Activated CD8-positive, alpha-beta T cell treated with anti-CD3 and anti-CD28 coated beads, Interleukin-2, amount 10 ng/mL, durations not matched to agents 7 days and 5 days (primary cell): ENCODE measurements at regions not wholly inside any gene's neighbourhood (a gene's known extent, or its start where the extent isn't known, plus 50 kb on each side); places are given as distances from the start of the nearest gene placed in this dataset.

Experiments used
- ATAC-seq: fragments of 150-1000 bp; cut with Tn5 transposase; one replicate; pipeline ENCODE4 v1.10.0; 2021; ENCODE audit warnings: moderate library complexity
- CTCF ChIA-PET: fragments of 350-600 bp; sonication (Branson Sonifier 250); formaldehyde crosslinking; loops from one replicate; lab custom pipeline; 2021; ENCODE audit warnings: antibody characterized with exemption; lab: Charles Lee
- POLR2A ChIA-PET: fragments of 350-600 bp; sonication (Branson Sonifier 250); formaldehyde crosslinking; loops from one replicate; lab custom pipeline; 2021; ENCODE audit warnings: antibody characterized with exemption; lab: Charles Lee
- DNase-seq: peaks from one replicate; pipeline ENCODE4 v3.0.0-alpha.2; 2020
- H3K27ac Mint-ChIP-seq: one replicate; pipeline ENCODE4 v1.8.0; 2021; ENCODE audit warnings: mild to moderate bottlenecking, mixed read lengths
- H3K27me3 Mint-ChIP-seq: one replicate; pipeline ENCODE4 v1.8.0; 2021; ENCODE audit warnings: low read depth, mixed read lengths
- H3K36me3 Mint-ChIP-seq: one replicate; pipeline ENCODE4 v1.8.0; 2021; ENCODE audit warnings: low read depth, mixed read lengths
- H3K4me1 Mint-ChIP-seq: one replicate; pipeline ENCODE4 v1.8.0; 2021; ENCODE audit warnings: low read depth, mixed read lengths
- H3K4me3 Mint-ChIP-seq: one replicate; pipeline ENCODE4 v1.8.0; 2021; ENCODE audit warnings: mild to moderate bottlenecking, mixed read lengths
- H3K9me3 Mint-ChIP-seq: one replicate; pipeline ENCODE4 v1.8.0; 2022; ENCODE audit warnings: mixed read lengths; ENCODE audit not compliant: insufficient read depth

GRCh38 chr2:51976623-51977022 lies 944.7 kb upstream of the NRXN1 start:
- no peak overlapping the region for H3K4me3 Mint-ChIP-seq
- H3K27me3 Mint-ChIP-seq, result no peaks in the 10 kb centered on the region
- H3K9me3 Mint-ChIP-seq, result peaks cover 14% of the 10 kb centered on the region
- H3K27ac Mint-ChIP-seq, result no peak overlapping the region
- ATAC-seq, result no peak
- DNase-seq, result no peak
- H3K4me1 Mint-ChIP-seq, result no peaks in the 10 kb centered on the region
- ChIA-PET CTCF (no interaction called here), POLR2A (no interaction called here)
- no peaks in the 10 kb centered on the region for H3K36me3 Mint-ChIP-seq

DNA sequence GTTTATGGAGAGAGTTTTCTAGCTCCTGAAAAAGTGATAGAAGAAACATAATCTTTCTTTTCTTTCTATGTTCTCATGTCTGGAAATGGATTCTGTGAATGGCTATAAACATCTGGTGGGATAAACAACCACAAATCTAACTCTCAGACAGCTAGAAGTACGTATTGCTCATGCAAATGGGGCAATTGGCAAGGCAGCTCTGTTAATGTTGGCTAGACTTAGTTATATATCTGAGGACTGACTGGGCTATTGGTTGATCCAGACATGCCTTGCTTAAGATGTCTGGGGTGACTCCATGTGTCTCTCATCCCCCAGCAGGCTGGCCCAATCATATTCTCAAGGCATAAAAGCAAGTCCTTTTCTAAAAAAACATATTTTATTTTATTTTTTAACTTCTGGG lies 939.2 kb upstream of the NRXN1 start:
- H3K4me1 Mint-ChIP-seq, result no peaks in the 10 kb centered on the region
- no peaks in the 10 kb centered on the region for H3K27me3 Mint-ChIP-seq
- H3K27ac Mint-ChIP-seq, result no peak overlapping the region
- H3K9me3 Mint-ChIP-seq, result peaks cover 19% of the 10 kb centered on the region
- ATAC-seq (no peak), DNase-seq (no peak)
- ChIA-PET POLR2A (no interaction called here), CTCF (no interaction called here)
- no peaks in the 10 kb centered on the region for H3K36me3 Mint-ChIP-seq
- H3K4me3 Mint-ChIP-seq, result no peak overlapping the region

GRCh38 chr2:51969347-51969746 lies 937.4 kb upstream of the NRXN1 start:
- H3K27me3 Mint-ChIP-seq, result no peaks in the 10 kb centered on the region
- CTCF ChIA-PET, result interaction anchor here (1.0 kb wide), 1 partner anchor 9 kb away, joined by 3 read pairs; no protein-coding TSS in a partner anchor
- H3K4me3 Mint-ChIP-seq, result no peak overlapping the region
- H3K36me3 Mint-ChIP-seq, result no peaks in the 10 kb centered on the region
- H3K9me3 Mint-ChIP-seq, result peaks cover 12% of the 10 kb centered on the region
- H3K27ac Mint-ChIP-seq, result no peak overlapping the region
- no peaks in the 10 kb centered on the region for H3K4me1 Mint-ChIP-seq
- ATAC-seq (no peak), DNase-seq (no peak)
- POLR2A ChIA-PET, result no interaction called here

DNA sequence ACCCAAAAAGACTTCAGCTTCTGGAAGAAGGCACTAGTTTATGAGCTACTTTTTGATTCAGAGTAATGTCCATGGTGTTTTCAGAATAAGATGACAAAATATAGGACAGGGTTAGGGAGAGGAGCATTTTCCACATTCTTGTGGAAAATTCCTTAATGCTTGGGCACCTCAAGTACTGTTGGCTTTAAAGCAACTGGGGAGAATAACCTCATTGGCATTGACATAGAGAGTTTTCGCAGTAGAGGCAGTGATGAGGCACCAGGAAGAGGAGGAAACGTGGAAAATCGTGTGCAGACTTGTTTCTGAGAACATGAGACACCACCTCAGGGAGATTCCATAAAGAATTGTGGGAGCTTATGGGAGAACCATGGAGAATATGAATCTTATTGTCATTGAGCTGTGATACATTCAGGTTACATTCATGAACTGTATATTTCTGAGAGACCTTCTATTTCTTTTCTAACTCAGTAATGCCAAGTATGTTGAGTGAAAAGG lies 929.0 kb upstream of the NRXN1 start:
- ATAC-seq (no peak), DNase-seq (no peak)
- H3K4me3 Mint-ChIP-seq, result no peak overlapping the region
- CTCF ChIA-PET, result interaction anchor here (0.7 kb wide), 1 partner anchor 8 kb away, joined by 3 read pairs; no protein-coding TSS in a partner anchor
- H3K4me1 Mint-ChIP-seq, result no peaks in the 10 kb centered on the region
- no peaks in the 10 kb centered on the region for H3K27me3 Mint-ChIP-seq
- POLR2A ChIA-PET, result no interaction called here
- H3K27ac Mint-ChIP-seq, result no peak overlapping the region
- no peaks in the 10 kb centered on the region for H3K36me3 Mint-ChIP-seq
- peaks cover 7% of the 10 kb centered on the region for H3K9me3 Mint-ChIP-seq

- Mint-ChIP-seq H3K4me3 (no peak overlapping the region), H3K27ac (no peak overlapping the region), H3K36me3 (no peaks in the 10 kb centered on the region), H3K9me3 (peaks cover 10% of the 10 kb centered on the region), H3K27me3 (no peaks in the 10 kb centered on the region), H3K4me1 (no peaks in the 10 kb centered on the region)
- POLR2A ChIA-PET, result no interaction called here
- ATAC-seq (no peak), DNase-seq (no peak)
- CTCF ChIA-PET, result interaction anchor here (0.7 kb wide), 1 partner anchor 9 kb away, joined by 3 read pairs; no protein-coding TSS in a partner anchor
Observed at GRCh38 chr2:51960281-51960680, 928.3 kb upstream of the NRXN1 start.

- Mint-ChIP-seq H3K36me3 (no peaks in the 10 kb centered on the region), H3K9me3 (peaks cover 10% of the 10 kb centered on the region), H3K4me3 (no peak overlapping the region), H3K4me1 (no peaks in the 10 kb centered on the region), H3K27ac (no peak overlapping the region), H3K27me3 (no peaks in the 10 kb centered on the region)
- no peak for ATAC-seq
- POLR2A ChIA-PET, result no interaction called here
- CTCF ChIA-PET, result no interaction called here
- DNase-seq, result no peak
Observed at GRCh38 chr2:51959696-51960095, 927.8 kb upstream of the NRXN1 start.

GRCh38 chr2:51953931-51954330 lies 922.0 kb upstream of the NRXN1 start:
- Mint-ChIP-seq H3K4me3 (no peak overlapping the region), H3K36me3 (no peaks in the 10 kb centered on the region), H3K9me3 (peaks cover 20% of the 10 kb centered on the region), H3K27me3 (no peaks in the 10 kb centered on the region), H3K4me1 (no peaks in the 10 kb centered on the region), H3K27ac (no peak overlapping the region)
- ChIA-PET POLR2A (no interaction called here), CTCF (no interaction called here)
- no peak for DNase-seq
- no peak for ATAC-seq

DNA sequence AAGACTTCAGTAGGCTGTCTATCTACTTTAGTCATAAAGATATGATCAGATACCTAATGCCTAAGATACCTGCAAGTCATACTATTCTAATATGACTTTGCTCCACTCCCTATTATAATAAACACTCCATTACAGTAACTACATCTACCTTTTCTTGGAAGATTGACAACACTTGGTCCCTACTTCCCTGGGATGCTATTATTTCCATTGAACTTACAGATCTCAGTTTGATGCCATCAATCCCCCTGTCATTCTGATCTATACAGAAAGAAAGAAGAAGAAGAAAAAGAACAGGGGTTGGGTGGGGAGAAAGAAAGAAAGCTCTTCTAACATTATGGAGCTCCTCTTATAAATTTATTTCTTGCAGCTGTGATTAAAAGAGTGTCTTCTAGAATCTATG lies 889.1 kb upstream of the NRXN1 start:
- Mint-ChIP-seq H3K9me3 (peaks cover 8% of the 10 kb centered on the region), H3K27me3 (no peaks in the 10 kb centered on the region), H3K4me3 (no peak overlapping the region), H3K4me1 (no peaks in the 10 kb centered on the region), H3K36me3 (no peaks in the 10 kb centered on the region), H3K27ac (no peak overlapping the region)
- ChIA-PET CTCF (no interaction called here), POLR2A (no interaction called here)
- no peak for ATAC-seq
- no peak for DNase-seq

GRCh38 chr2:51920509-51920908 lies 888.6 kb upstream of the NRXN1 start:
- no peaks in the 10 kb centered on the region for H3K27me3 Mint-ChIP-seq
- DNase-seq (no peak), ATAC-seq (no peak)
- ChIA-PET POLR2A (no interaction called here), CTCF (no interaction called here)
- peaks cover 8% of the 10 kb centered on the region for H3K9me3 Mint-ChIP-seq
- H3K4me3 Mint-ChIP-seq, result no peak overlapping the region
- H3K4me1 Mint-ChIP-seq, result no peaks in the 10 kb centered on the region
- H3K36me3 Mint-ChIP-seq, result no peaks in the 10 kb centered on the region
- H3K27ac Mint-ChIP-seq, result no peak overlapping the region

- no peak overlapping the region for H3K27ac Mint-ChIP-seq
Observed at GRCh38 chr2:51919395-51919794, 887.5 kb upstream of the NRXN1 start.

DNA sequence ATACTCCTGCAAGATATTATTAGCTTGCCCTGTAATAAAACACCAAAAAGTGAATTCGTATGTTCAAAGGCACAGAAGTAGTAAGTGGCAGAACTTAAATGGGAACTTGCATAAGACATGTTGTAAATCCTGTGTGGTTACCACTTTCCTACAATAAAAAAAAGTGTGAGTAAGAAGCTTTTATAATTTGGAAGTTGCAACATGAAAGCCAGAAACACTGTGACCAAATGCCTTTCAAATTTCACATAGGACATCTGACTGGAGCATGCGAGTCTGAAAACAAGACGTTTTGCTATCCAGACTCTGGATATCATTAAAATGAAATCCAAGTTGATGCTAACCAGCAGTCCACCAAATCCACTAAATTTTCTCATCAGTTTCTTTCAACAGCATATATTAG lies 886.2 kb upstream of the NRXN1 start:
- H3K36me3 Mint-ChIP-seq, result no peaks in the 10 kb centered on the region
- no peaks in the 10 kb centered on the region for H3K4me1 Mint-ChIP-seq
- ChIA-PET POLR2A (no interaction called here), CTCF (no interaction called here)
- peaks cover 21% of the 10 kb centered on the region for H3K9me3 Mint-ChIP-seq
- DNase-seq (no peak), ATAC-seq (no peak)
- H3K27ac Mint-ChIP-seq, result no peak overlapping the region
- H3K4me3 Mint-ChIP-seq, result no peak overlapping the region
- no peaks in the 10 kb centered on the region for H3K27me3 Mint-ChIP-seq

More at GRCh38 chr2:51919395-51919794, 887.5 kb upstream of the NRXN1 start:
- DNase-seq (no peak), ATAC-seq (no peak)
- ChIA-PET CTCF (no interaction called here), POLR2A (no interaction called here)
- H3K9me3 Mint-ChIP-seq, result peaks cover 11% of the 10 kb centered on the region
- no peaks in the 10 kb centered on the region for H3K36me3 Mint-ChIP-seq
- no peaks in the 10 kb centered on the region for H3K4me1 Mint-ChIP-seq
- no peaks in the 10 kb centered on the region for H3K27me3 Mint-ChIP-seq
- H3K4me3 Mint-ChIP-seq, result no peak overlapping the region

GRCh38 chr2:51903728-51904127 lies 871.8 kb upstream of the NRXN1 start:
- no peak for ATAC-seq
- POLR2A ChIA-PET, result no interaction called here

DNA sequence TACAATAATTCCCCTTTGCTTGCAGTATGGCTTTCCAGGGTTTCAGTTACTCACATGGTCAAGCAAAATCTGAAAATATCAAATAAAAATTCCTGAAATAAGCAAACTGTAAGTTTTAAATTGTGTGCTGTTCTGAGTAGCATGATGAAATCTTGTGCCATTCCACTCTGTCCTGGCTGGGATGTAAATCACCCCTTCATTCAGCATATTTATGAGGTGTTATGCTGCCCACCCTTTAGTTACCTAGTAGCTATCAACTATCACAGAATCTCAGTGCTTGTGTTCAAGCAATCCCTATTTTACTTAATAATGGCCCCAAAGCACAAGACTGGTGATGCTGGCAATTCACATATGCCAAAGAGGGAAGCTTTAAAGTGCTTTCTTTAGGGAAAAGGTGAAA lies 867.7 kb upstream of the NRXN1 start:
- Mint-ChIP-seq H3K36me3 (no peaks in the 10 kb centered on the region), H3K9me3 (peaks cover 3% of the 10 kb centered on the region), H3K27me3 (no peaks in the 10 kb centered on the region), H3K4me1 (no peaks in the 10 kb centered on the region), H3K4me3 (no peak overlapping the region), H3K27ac (no peak overlapping the region)
- CTCF ChIA-PET, result no interaction called here
- DNase-seq, result no peak
- POLR2A ChIA-PET, result no interaction called here
- no peak for ATAC-seq

More at GRCh38 chr2:51903728-51904127, 871.8 kb upstream of the NRXN1 start:
- CTCF ChIA-PET, result no interaction called here
- no peaks in the 10 kb centered on the region for H3K27me3 Mint-ChIP-seq
- H3K27ac Mint-ChIP-seq, result no peak overlapping the region
- no peak overlapping the region for H3K4me3 Mint-ChIP-seq
- peaks cover 4% of the 10 kb centered on the region for H3K9me3 Mint-ChIP-seq
- no peaks in the 10 kb centered on the region for H3K4me1 Mint-ChIP-seq
- no peak for DNase-seq
- no peaks in the 10 kb centered on the region for H3K36me3 Mint-ChIP-seq
